ENCODE measurements at regions not wholly inside any gene's neighbourhood (a gene's known extent, or its start where the extent isn't known, plus 50 kb on each side); places are given as distances from the start of the nearest gene placed in this dataset.

DNA sequence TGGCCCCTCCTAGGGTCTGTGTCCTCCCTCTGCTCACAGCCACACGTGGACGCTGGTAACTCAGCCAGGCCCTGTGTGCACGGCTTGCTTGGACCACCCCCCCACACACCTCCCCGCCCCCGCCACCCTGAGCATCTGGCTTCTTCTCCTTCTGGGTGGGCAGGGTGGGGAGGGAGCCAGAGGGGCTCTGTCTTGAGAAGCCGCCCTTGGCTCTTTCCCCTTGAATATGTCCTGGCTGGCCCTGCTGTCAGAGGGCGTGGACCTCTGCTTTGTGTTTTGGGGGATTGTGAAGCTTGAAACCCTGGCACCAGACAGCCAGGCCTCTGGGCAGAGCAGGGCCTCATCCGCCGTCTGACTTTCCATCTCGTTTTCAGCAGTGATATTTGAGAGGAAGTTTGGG is 72.1 kb downstream of the GLI2 start:
- no peak for DNase-seq (ENCODE audit: low read depth in 1 of 2, low spot score in 1 of 2)

DNA sequence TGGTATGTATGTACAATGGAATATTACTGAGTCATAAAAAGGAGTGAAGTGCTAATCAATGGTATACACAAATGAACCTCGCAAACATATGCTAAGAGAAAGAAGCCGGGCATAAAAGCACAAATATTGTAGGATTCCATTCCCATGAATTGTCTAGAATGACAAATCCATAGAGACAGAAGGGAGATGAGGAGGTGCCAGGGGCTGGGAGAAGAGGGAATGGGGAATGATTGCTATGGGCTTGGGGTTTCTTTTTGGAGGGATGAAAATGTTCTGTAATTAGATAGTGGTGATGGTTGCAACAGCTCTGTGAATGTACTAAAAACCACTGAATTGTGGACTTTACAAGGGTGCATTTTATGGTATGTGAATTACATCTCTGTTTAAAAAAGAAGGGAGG is 73.5 kb downstream of the GLI2 start:
- no peak for DNase-seq (ENCODE audit: low read depth in 1 of 2, low spot score in 1 of 2)

DNA sequence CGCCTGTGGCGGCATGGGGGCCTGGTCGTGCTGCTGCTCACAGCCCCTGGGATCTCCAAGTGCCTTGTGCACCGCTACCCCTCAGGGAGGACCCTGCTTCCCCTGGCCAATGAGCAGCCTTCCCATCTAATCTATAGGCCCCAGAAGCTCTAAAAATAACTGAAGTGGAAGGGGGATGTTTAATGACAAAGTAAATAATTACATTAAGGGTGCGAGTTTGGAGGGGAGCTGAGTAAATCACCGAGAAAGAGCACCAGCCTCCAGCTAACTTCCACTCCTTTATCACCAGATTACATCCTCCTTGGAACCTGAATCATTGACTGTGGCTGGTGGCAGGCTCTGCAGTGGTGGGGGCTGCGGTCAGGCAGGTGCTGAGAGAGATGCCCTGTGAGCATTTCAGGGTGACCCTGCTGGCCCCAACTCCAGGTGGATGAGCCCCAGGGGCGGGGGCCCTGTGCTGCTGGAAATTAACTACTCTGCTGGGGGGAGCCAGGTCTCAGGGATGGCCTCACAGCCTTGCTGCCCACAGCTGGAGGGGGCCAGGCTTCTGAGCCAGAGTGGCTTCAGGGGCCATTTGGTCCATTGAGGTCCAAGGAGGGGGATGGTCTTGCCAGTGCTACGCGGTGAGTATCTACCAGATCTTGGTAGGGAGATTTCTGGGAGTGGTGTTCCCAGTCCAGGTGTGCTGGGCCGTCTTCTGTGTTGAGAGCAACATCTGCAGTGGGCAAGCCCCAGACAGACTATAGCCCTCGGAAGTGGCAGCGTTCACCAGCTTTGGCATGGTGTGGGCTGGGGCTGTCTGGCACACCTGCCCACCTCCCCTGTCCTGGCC is 74.2 kb downstream of the GLI2 start:
- no peak for DNase-seq (ENCODE audit: low read depth in 1 of 2, low spot score in 1 of 2)

DNA sequence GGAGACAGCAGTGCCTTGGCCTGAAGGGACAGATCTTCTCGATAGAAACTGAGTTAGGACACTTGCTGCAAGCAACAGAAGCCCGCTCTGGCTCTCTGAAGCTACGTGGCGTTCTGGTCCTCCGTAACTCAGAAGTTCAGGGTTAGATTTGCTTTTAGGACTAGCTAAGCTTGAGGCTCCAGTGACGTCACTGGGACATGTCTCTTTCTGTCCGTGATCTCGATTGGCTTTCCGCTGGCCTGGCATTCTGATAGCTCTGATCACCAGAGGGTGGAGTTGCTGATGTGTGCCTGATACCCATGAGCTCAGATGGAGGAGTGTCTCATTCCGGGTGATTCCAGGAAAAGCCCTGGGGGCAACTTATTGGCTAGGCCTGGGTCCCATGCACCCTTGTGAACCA is 75.0 kb downstream of the GLI2 start:
- DNase-seq (ENCODE audit: low read depth in 1 of 2, low spot score in 1 of 2), result no peak

DNA sequence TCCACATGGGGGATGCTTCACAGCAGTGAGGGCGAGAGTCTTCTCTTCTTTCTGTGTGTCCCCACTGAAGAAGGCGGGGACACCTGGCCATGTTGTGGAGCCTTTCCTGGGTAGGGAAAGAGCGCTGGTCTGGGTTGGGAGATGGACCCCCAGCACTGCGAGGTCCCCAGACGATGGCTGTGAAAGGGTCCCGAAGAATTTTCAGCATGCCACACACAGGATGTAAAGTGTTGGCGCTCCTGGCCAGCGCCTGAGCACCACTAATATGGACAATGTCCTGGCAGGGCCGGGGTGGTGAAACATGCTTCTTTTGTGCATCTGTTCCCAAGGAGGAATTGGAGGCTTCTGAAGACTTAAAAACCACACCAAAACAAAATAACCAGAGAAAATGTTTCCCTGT is 77.2 kb downstream of the GLI2 start:
- DNase-seq (ENCODE audit: low read depth in 1 of 2, low spot score in 1 of 2), result no peak

DNA sequence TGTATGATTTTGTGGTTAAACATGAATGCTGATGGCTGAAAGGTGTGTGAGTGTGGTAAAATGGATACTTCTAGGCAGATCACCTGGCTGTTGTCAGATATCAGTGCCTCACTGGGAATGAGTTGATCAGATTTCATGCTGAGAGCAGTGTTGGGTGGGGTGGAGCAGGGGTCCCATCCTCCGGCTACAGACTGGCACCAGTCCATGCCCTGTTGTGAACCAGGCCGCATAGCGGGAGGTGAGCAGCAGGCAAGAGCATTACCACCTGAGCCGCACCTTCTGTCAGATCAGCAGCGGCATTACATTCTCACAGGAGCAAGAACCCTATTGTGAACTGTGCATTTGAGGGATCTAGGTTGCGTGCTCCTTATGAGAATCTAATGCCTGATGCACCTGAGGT is 78.7 kb downstream of the GLI2 start:
- DNase-seq (ENCODE audit: low read depth in 1 of 2, low spot score in 1 of 2), result no peak

DNA sequence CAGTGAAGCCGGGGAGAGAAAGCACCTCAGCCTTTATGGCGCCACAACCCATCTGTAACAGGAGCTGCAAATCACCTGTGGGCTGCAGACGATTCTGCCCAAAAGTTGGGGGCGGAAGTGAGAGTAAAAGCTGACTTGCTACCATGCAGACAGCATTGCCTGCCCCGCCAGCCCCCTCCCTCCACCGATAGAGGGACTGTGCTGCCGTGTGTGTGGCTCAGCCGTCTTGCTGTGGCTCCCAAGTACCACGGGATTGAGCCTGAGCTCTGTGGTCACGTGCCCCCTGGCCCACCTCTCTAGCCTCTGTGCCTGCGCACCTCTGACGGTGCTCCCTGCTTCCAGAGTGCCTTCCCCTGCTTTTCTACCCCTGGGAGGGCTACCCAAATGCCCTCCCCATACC is 79.6 kb downstream of the GLI2 start:
- DNase-seq (ENCODE audit: low read depth in 1 of 2, low spot score in 1 of 2), result no peak

DNA sequence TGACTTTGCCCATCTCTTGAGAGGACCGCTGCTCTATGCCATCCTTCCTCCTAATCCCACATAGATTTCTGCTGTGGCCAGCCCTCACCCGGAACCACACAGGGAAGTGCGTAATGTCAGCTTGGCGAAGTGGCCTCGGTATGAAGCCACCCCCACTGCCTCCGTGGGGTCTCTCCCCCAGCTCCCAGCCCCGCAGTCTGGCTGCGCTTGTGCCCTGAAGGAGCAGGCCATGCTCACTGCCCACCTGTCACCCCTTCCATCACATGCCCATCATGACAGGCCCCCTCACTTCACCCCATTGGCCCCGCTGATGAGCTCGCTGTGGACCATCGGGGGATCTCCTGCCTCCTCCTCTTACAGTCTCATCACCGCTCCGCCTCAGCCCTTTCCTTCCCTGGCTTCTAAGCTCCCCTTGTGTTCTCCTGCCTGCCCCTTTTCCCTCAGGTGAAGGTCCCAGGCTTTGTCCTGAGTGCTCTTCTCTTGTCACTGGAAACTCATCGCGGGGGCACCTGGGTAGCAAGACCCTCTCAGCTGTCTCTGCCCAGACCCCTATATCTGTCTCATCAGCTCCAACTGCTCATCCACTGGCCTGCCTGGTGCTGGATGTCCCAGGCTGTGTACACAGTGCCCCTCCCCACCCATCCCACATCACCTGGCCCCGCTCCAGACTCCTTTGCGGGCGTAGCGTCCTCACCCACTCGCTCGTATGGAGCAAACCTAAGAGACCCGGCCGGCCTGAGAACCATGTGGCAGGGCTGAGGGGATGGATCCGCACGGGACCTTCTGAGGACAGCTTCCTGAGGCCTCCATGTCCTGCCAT is 81.7 kb downstream of the GLI2 start:
- no peak for DNase-seq (ENCODE audit: low read depth in 1 of 2, low spot score in 1 of 2)

DNA sequence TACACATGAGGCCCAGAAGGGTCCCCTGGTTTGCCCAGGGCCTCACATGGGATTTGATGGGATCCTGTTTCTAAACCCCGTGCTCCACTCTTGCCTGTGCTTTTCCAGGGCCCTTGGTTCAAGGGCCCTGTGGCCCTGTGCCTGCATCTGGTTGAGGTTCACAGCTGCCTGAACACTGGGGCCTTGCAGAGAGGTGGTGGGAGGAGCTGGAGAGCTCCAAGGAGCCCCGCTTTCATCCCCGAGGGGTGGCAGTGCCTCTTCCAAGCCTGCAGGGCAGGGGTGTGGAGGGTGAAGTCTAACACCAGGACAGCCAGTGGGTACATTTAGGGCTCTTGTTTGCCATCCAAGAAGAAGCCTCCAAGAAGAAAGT is 82.3 kb downstream of the GLI2 start:
- no peak for DNase-seq (ENCODE audit: low read depth in 1 of 2, low spot score in 1 of 2)

DNA sequence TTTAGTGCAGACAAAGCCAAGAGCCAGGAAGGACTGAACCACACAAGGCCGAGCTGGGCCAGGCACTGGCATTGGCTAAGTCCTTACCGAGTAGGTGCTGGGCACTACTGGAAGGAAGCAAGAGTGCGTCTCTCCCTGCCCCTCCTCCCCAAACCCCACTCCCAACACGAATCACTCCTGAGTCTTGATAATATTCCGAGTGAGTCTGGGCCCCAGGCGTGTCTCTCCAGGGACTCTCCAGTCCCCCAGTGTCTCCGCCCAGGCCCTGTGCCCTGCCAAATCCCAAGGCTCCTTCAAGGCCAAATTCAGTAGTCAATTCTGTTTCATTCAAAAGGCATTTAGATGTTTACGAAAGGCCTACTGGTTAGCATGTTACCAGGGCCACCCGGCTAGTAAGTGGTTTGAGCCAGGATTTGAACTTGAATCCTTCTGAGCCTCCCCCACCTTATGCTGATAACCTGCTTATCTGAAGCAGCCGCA is 82.8 kb downstream of the GLI2 start:
- DNase-seq (ENCODE audit: low read depth in 1 of 2, low spot score in 1 of 2), result no peak

DNA sequence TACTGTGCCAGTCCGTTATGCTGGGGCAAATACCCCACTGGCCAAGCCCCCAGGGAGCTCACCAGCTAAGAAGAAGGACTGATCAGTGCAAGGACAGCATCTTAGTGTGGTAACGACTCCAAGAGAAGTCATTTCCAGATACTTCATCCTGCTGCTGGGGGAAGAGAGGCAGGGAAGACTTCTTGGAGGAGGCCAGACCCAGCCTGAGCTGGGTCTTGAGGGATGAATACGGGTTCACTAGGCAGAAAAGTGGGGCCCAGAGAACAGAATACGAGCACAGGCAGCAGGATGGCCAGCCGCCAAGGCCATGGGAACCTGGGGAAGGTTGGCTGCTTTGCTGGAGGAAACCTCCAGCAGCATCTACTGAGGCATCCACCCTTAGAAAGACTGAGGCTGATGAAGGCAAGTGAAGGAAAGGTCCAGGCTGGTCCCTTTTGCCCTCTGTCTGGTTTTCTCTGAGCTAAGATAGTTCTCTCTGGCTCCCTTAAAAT is 84.1 kb downstream of the GLI2 start:
- no peak for DNase-seq (ENCODE audit: low read depth in 1 of 2, low spot score in 1 of 2)

DNA sequence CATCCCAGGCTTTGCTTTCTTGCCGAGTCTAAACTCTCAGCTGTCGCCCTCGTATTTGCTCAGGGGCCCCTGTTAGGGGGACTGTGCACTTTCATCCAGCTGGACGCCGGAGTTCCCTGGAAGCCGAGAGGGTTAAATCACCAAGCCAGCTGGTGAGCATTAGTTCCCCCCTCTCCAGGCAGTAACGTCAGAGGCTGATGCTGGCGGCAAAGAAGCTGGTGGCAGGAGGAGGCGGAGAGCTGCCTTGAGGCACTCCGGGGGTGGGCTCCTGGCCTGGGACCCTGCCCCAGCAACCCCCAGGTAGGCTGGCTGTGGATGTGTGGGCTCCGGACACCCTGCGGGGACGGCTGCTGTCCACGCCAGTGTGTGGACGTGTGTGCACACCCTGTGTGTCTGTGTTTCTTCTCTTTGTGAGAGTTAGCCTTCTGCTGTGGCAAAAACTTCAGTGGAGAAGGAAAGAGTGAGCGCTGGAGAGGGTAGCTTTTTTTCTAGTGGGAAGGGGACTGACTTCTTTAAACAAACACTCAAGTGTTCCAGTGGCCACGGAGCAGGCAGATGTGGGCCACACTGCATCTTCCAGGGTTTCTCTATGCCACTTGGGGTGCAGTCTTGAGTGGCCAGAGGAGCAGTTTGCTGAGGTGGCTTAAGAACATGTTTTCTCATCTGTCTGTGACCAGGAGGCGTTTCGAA is 84.7 kb downstream of the GLI2 start:
- DNase-seq (ENCODE audit: low read depth in 1 of 2, low spot score in 1 of 2), result no peak

DNA sequence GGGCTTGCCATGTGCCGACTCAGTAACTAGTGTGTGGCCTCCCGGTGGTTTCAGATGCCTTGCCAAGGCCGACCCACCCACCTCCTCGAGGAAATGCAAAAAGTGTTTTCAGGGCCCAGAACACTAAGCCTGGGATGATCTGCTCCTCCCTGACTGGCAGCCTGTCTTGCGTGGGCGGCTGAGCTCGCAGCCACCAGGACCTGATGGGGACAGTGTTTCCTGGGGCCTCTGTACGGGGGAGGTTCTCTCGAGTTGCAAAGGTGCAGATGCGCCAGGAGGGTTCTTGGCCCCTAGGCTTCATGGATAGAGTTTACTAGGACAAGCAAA is 85.2 kb downstream of the GLI2 start:
- DNase-seq (ENCODE audit: low read depth in 1 of 2, low spot score in 1 of 2), result no peak

DNA sequence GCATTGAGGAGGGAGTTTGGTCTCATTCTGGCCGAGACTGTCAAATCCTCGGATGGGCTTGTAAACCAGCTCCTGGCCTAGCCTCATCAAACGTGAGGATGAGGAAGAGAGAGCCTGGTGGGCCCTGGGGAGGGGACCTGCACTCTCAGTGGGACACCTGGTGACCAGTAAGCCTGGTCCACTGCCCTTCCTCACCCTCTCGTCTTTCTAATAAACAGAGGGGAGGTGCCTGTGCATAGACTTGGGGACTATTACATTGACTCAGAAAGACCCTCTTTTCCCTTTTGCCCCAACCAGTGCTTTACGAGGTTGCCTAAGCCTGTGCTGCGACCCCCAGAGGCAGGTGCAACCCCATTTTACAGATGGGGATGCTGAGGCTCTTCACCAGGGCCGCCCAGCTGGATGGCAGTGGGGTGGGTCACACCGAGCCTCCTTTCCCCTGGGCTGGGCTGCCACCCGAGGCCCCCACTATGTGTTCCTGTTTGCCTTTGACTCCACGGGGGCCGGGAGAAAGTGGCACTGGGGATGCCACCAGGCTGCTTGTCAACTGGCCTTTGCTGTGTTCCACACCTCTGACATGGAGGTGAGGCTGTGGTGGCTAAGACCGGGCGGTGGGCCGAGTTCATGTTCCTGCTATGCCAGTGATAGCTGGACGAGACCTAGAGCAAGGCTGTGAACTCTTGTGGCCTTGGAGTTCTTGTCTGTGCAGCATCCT is 85.9 kb downstream of the GLI2 start:
- DNase-seq (ENCODE audit: low read depth in 1 of 2, low spot score in 1 of 2), result no peak

DNA sequence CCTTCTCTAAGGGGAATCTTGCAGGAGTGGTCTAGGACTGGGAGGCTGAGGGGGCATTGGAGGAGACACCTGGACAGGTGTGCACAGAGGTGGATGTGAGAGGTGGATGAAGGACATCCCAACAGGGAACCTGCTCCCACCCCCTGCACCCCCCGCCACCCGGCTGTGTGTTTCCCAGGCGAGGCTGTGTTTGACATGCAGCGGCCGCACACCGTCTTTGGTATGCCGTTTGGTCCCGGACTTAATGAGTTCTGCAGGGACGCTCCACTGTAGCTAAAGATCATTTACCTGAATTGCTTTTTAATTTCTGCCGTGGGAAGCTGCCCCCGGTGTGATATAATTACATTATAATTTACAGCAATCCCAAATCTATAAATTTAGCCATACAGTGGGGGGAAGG is 87.3 kb downstream of the GLI2 start:
- DNase-seq (ENCODE audit: low read depth in 1 of 2, low spot score in 1 of 2), result no peak

DNA sequence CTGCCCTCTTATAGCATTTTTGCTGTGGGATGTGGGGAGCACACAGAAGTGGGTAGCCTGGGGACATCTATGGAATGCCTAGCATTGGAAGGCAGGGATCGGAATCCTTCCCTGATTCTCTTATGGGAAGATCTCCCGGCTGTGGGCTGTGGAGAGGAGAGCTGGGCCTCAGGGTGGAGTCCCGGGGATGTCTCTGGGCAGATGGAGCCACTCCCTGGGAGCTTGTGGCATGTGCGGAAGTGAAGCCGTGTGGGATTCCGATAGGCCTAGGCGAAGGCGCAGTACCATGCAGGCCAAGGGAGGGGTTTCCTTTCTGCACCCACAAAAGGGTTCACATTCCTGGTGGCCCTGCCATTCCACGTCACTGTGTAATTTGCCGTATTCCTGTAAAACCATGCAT is 87.9 kb downstream of the GLI2 start:
- DNase-seq (ENCODE audit: low read depth in 1 of 2, low spot score in 1 of 2), result no peak

DNA sequence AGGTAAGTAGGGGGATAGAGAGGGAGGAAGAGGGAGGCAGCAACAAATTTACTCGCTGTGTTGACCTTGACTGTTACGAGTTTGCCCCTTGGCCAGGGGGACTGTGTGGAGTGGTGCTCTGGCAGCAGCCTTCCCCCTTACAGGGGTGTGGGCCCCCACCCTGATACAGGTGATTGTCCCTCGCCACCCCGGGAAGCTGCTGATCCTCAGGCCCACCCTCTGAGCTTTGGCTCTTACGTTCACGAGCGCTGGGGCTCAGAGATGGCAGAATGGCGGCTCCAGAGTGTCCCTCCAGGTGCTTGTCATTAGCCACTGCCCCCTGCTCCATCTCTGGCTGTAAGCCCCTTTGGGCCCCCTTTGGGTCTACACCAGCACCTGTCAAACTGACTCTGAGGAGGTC is 88.6 kb downstream of the GLI2 start:
- DNase-seq (ENCODE audit: low read depth in 1 of 2, low spot score in 1 of 2), result no peak

DNA sequence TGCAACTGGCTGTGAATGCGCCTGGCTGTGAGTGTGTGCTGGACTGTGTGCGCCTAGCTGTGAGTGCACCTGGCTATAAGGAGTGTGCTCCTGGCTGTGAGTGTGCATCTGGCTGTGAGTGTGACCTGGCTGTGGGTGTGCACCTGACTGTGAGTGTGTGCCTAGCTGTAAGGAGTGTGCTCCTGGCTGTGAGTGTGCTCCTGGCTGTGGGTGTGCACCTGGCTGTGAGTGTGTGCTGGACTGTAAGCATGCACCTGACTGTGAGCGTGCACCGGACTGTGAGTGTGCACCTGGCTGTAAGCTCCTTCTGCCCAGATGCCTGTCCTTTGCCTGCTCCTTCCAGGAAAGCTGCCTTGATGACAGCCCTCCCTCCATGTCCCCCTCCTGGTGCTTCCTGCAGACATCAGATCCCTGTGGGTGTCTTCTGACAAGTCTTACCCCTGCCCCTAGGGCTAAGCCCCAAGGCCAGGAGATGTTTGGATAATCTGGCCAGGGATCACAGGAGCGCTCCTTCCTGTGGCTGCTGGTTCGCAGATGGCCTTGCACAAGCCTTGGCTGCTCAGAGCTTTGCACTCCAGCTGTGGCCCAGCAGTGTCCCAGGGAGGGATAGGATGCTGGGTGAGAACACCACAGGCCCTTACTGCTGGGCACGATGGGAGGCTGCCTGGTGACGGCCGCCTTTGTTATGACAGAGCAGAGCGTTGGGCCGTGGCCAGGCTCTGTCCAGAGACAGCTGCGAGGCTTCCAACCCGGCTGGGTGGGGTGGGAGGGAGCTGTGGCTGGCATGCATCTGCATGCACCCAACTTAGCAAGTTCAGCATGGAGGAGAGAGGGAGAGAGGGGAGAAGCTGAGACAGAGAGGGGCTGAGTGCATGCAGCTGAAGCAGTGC is 89.9 kb downstream of the GLI2 start:
- DNase-seq (ENCODE audit: low read depth in 1 of 2, low spot score in 1 of 2), result no peak

DNA sequence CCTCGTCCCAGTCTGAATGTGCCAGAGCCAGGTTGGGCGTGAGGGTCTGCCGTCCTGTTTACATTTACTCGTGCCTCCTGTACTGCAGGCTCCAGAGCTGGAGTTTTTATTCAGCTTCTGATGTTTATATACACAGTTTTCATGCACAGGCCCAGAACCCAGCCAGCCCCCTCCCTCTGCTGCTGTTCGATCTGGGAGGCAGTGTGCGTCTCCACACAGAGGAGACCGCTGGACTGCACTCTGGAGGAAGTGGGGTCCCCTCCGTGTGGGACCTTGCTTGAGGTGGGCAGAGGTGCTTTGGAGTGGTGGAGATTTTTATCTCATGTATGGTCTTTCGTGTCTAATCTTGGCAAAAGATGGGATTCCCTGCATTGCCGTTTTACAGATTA is 90.6 kb downstream of the GLI2 start:
- DNase-seq (ENCODE audit: low read depth in 1 of 2, low spot score in 1 of 2), result no peak

DNA sequence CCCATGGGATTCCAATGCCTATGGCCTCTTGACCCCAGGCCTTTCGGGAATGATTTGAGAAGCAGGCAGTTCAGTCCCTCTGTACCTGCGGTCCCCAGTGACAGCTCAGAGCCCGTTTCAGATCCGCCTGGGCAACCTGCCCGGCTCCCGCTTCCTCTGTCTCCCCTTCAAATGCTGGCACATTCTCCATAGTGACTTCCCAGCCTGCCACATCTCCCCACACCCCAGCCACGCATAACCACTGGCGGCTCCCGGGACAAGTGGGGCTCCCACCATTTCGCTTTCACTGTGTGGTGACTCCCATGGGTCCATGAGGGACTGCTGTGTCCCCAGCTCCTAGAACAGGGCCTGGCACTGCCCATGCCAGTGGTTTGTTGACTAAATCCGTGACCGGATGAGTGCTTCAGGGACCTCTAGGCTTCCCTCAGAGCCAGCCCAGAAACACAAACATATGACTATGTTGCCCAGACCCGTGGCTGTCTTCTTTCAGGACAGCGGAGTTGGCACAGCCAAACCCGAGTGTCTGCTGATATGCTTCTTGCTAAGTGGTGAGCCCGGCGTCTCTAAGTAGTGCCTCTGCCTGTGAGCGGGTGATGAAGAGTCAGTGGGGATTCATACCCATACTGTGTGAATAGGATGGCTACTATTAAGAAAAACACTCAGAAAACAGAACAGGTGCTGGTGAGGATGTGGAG is 91.2 kb downstream of the GLI2 start:
- DNase-seq (ENCODE audit: low read depth in 1 of 2, low spot score in 1 of 2), result no peak
